HG03025 (cell line): ENCODE measurements at regions not wholly inside any gene's neighbourhood (a gene's known extent, or its start where the extent isn't known, plus 50 kb on each side); places are given as distances from the start of the nearest gene placed in this dataset.
"Not testable (repeated sequence)": the region's sequence is repeated elsewhere in the genome, so short reads cannot be mapped to it uniquely, and the experiment has no call there.

ENCODE experiments used
- ATAC-seq: cut with Tn5 transposase; IDR thresholded peaks from one replicate; pipeline ENCODE4 v1.9.1; 2021; ENCODE audit warnings: mild to moderate bottlenecking, moderate library complexity; ENCODE audit not compliant: unreplicated experiment, low FRiP score

GRCh38 chr12:131383741-131384543, 326.9 kb upstream of the SFSWAP start:
- no peak for ATAC-seq

DNA sequence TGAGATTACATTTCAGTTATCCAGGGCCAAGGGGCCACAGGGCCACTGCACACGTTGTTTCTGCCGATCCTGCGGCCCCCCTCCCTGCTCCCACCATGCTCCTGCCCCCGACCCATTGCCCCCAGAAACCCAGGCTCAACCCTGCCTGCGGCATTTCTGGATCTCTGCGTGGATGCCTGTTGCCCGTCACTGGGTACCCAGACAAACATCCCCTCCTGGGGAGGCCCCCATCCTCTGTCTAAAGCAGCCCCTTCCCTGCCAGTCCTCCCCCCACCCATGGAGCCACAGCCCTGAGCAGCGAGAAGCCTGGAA, 326.4 kb upstream of the SFSWAP start:
- no peak for ATAC-seq

DNA sequence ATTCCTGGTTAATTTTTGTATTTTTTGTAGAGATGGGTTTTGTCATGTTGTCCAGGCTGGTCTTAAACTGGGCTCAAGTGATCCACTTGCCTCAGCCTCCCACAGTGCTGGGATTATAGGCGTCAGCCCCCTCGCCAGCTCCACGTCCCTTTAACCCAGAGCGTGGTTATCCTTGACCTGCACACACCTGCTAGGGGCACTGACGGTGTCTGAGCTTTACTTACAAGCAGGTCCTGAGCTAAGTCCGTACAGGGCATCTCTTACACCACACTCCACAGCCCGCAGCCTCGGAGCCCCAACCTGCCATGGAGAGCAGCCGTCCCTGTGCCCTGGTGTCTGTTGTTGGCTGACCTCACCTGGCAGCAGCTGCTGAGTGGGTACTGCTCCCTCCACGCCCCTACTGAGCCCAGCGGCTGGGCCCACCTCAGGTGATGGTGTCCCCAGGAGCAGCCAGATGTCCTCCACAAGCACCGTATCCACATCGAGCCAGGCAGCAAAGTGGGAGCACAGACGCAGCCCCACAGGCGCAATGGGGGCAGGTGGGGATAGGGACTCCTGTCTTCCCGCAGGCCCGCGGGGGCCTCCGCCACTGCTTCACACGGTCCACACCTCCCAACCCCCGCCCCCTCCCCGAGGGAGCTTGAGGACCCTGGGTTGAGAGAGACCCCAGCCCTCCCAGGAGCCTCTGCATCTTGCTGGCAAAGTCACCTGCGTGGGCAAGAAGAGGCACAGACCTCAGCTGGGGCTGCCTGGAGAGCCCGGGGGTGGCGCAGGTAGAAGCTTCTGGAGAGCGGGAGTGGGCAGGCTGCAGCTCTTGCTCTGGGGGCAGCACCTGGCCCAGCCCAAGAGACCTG, 325.4 kb upstream of the SFSWAP start:
- ATAC-seq = no peak

- ATAC-seq = no peak
These were observed 324.7 kb upstream of the SFSWAP start for GRCh38 chr12:131386167-131386521.

GRCh38 chr12:131386781-131387180, 324.1 kb upstream of the SFSWAP start:
- ATAC-seq = no peak

DNA sequence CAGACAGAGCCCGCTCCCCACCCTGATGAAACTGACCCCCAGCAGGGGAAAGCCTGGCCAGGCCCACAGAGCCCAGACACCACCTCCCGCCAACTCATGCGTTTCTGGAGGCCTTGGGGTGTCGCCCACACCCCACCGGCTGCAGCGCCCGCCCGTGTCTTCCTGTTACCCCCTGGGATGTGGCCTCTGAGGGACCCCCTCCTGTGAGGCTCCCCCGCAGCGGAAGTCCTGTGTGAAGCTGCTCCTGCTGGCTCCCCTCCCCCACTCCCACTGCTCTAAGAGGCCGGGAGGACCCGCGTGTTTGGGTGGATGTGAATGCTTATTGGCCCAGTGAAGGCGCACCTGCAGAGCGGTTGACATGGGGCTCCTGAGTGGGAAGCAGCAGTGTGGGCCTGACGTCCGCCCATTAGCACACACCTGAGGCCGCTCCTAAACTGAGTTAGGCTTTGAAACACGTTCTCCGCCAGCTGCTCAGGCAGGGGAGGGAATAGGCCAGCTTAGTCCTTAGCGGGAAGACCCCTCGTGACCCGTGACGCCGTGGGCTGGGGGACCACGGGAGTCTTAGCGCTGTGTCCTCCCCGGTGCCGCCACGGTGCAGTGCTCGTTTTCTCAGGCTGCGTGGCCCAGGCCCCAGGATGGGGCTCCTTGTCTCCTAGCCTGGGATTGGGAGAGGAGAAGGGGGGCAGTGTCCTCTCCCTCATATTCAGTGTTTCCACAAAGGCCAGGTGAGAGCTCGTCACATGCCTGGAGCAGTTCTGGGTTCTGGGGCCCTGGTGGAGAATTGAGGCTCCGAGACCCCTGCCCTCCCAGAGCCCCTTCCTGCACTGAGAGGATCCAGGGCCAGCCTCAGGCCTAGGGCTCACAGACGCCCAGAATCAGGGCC, 323.4 kb upstream of the SFSWAP start:
- no peak for ATAC-seq

GRCh38 chr12:131388164-131389053, 322.5 kb upstream of the SFSWAP start:
- ATAC-seq = not testable (repeated sequence)

GRCh38 chr12:131389054-131390013, 321.6 kb upstream of the SFSWAP start:
- no peak for ATAC-seq

DNA sequence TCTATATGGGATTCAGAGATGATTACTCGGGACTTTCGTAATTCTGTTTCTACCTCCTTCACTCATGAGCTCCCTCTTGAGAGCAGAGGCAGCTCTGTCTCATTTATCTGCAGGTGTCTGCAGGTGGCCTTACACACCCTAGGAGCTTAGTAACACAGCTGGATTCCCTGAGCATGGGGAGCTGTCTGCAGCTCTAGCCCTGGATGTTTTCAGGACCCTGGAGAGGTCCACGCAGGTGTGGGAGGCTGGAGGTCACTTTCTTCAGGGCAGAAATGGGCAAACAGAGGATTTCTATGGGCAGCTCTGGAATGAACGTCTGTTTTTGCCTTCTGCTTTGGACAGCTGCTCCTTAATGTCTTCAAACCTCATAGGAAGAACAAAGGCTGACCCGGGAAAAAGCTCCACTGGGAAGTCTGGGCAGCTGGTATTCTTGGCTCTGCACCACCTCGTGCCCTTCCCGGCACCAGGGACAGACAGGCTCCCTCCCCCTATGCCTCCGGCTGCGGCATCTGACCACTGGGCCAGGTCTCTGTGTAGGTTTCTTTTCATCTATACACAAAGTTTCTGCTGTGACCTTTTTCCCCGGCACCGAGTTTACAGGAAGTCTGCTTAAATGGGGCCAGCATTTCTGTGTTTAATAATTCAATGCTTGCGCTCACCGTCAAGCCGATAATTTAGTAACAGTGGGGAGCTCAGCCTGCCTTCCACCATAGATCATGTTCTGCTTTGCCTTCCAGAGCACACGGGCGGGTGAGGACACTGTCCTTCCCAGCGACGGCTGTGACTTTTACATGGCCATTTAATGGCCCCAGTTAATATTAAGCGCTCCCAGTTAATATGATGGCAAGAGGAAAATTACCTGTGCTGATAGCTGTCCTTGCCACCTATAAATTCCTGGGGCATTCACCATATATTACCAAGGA, 320.2 kb upstream of the SFSWAP start:
- ATAC-seq = no peak

DNA sequence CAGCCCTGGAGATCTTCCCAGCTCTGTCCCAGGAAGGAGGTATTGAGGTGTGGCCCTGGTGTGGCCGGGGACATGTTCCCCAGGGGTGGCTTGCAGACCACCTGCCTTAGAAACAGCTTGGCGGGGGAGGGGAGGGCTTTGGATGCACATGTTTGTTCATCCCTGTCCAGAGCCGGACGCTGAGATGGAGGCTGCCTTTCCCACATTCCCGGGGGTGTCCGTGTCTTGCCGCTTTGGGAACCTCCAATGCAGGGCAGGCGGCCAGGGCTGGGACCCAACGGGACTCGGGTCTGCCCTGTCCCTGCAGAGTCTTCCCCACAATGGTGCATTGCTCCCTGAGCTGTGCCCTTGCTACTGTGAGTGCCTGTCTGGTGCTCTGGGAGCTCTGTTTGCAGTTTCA, 319.5 kb upstream of the SFSWAP start:
- ATAC-seq = no peak

- not testable (repeated sequence) for ATAC-seq
These were observed 316.1 kb upstream of the SFSWAP start for GRCh38 chr12:131394752-131395151.

GRCh38 chr12:131395209-131395684, 315.6 kb upstream of the SFSWAP start:
- not testable (repeated sequence) for ATAC-seq

DNA sequence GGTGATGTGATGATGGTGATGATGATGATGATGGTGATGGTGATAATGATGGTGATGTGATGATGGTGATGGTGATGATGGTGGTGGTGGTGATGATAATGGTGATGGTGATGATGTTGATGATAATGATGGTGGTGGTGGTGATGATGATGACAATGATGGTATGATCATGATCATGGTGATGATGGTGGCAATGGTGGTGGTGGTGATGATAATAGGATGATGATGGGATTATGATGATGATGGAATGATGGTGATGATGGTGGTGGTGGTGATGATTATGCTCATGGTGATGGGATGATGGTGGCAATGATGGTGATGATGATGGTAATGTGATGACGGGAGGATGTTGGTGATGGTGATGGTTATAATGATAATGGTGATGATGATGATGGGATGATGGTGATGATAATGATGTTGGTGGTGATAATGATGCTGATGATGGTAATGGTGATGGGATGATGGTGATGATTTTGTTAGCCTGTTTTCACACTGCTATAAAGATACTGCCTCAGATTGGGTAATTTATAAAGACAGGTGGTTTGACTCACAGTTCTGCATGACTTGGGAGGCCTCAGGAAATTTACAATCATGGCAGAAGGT, 314.8 kb upstream of the SFSWAP start:
- ATAC-seq = no peak

DNA sequence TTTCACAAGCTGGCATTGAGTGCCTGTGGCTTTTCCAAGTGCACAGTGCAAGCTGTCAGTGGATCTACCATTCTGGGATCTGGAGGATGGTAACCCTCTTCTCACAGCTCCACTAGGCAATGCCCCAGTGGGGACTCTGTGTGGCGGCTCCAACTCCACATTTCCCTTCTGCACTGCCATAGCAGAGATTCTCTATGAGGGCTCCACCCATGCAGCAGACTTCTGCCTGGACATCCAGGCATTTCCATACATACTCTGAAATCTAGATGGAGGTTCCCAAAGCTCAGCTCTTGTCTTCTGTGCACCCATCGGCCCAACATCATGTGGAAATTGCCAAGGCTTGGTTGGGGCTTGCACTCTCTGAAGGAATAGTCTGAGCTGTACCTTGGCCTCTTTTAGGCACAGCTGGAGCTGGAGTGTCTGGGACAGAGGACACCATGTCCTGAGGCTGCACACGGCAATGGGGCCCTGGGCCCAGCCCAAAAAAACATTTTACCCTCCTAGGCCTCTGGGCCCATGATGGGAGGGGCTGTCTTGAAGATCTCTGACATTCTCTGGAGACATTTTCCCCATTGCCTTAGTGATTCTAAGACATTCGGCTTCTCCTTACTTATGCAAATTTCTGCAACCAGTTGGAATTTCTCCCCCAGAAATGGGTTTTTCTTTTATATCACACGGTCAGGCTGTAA, 313.3 kb upstream of the SFSWAP start:
- ATAC-seq = no peak

DNA sequence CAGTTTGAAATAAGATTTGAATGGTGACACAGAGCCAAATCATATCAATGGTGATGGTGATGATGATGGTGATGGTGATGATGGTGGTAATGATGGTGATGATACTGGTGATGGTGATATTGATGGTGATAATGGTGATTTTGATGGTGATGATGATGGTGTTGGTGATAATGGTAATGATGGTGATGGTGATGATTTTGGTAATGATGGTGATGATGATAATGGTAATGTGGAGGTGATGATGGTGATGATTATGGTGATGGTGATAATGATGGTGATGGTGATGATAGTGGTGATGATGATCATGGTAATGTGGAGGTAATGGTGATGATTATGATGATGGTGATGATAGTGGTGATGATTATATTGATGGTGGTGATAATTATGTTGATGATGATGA, 311.9 kb upstream of the SFSWAP start:
- no peak for ATAC-seq

DNA sequence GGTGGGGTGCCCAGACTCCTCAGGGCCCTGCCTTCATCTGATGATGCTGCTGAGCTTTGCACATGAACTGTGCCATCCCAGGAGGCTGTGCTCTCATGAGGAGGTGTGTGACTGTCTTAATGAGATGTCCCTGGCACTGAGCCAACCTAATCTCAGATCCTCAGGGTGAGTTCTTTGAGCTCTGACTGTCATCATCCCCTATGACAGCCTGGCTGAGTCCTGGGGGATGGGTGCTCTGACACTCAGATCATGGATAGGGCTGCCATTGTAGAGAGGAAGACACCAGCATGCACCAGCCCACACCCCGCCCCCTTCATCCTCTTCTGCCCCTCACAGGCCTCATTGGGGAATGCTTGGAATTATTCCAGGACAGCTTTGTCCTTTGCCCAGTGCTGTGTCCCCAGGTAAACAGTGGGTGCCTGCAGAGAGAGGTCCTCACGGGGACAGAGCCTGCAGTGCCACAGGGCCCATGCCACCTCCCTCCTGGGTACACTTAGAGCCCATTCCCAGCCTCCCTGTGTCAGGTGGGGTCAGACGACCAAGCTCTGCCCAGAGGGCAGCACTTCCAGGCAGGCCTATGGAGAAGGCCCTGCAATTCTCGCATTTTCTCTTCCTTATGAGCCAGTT, 310.1 kb upstream of the SFSWAP start:
- not testable (repeated sequence) for ATAC-seq
